Psoas muscle (tissue), 7 donors: ENCODE measurements at regions not wholly inside any gene's neighbourhood (a gene's known extent, or its start where the extent isn't known, plus 50 kb on each side); places are given as distances from the start of the nearest gene placed in this dataset.
"Not testable (repeated sequence)": the region's sequence is repeated elsewhere in the genome, so short reads cannot be mapped to it uniquely, and the experiment has no call there.

Experiments used
- ATAC-seq, 4 donors: fragments of 200-7000 bp; cut with Tn5 transposase; one replicate each; pipeline ENCODE4 v1.9.1; 2020; ENCODE audit warnings: moderate library complexity in 3 of 4, mild to moderate bottlenecking in 2 of 4
- DNase-seq, 2 donors: peaks; one replicate each; pipeline ENCODE4 v3.0.0-alpha.2; 2020
- H3K27ac ChIP-seq: fragments of 200-600 bp; one replicate; pipeline ENCODE4 v1.8.0; 2022
- H3K27me3 ChIP-seq, 3 donors: fragments of 200-600 bp in 1 of 3; one replicate each; pipeline versions ENCODE4 v1.6.1 to v1.8.0; 2013 to 2022; ENCODE audit warnings: low read length in 2 of 3, mild to moderate bottlenecking in 2 of 3, moderate library complexity in 1 of 3; ENCODE audit not compliant: insufficient read depth in 3 of 3
- H3K36me3 ChIP-seq, 2 donors: fragments of 200-600 bp in 1 of 2; one replicate each; pipeline versions ENCODE4 v1.6.1 to v1.8.0; 2013 to 2022; ENCODE audit warnings: low read depth in 1 of 2, mild to moderate bottlenecking in 1 of 2, moderate library complexity in 1 of 2; ENCODE audit not compliant: insufficient read depth in 1 of 2
- H3K4me1 ChIP-seq: fragments of 200-600 bp; one replicate; pipeline ENCODE4 v1.8.0; 2022
- H3K4me3 ChIP-seq: fragments of 200-600 bp; one replicate; pipeline ENCODE4 v1.8.0; 2022; ENCODE audit warnings: mild to moderate bottlenecking
- H3K9me3 ChIP-seq: fragments of 200-600 bp; one replicate; pipeline ENCODE4 v1.8.0; 2022
- CTCF ChIP-seq: fragments of 200-600 bp; IDR thresholded peaks from one replicate; pipeline ENCODE4 v1.8.0; 2022; ENCODE audit warnings: antibody characterized with exemption
- WGBS, 3 donors: extraction: QIAGEN DNeasy Blood & Tissue Kit; methylation state at CpG; one replicate each; pipeline versions ENCODE4 v1.1.6 to v1.1.7; 2013; 5-methylcytosine and 5-hydroxymethylcytosine counted together
- intact Hi-C, 2 donors: fragments of 100-400 bp; cut with DNase I; formaldehyde crosslinking; loops; one replicate each; pipeline versions ENCODE4 v1.11.0 to v1.14.2; 2022
- donor health status: healthy with polysubstance abuse.
- donor health status: DM: no; HTN: no; CAD: no; lungs with moderate emphysema.
- donor health status: Bipolar disorder and iron deficiency.
- donor health status: healthy.
- donor health status: DM: yes; HTN: yes; CAD: no.
- donor health status: DM: no; HTN: no; CAD: no.
- donor health status: DM: yes; HTN: yes; CAD: no.

DNA sequence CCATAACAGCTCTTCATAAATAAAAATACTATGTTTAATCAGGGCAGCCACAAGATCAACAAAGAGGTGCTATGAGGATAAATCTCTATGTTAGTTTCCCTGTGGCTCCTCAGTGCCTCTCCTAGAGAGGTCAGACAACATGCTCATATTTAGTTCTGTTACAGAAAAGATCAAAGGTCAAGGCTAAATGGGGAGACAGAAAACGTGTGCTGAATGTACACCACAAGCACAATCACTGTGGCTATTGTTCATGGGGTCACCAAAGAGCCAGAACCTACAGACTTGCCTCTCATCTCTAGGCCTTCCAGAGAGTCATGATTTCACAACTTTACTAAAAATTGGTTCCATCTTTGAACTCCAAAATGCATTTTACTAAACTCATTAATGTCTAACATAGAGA, 409.8 kb downstream of the HACE1 start:
- intact Hi-C loops: no loop called here
- no peaks in the 10 kb centered on the region for H3K4me1 ChIP-seq
- no peaks in the 10 kb centered on the region for H3K36me3 ChIP-seq
- TF ChIP-seq CTCF: no peak
- H3K9me3 ChIP-seq: no peaks in the 10 kb centered on the region
- no peak for DNase-seq
- no peak for ATAC-seq
- no peak overlapping the region for H3K27ac ChIP-seq
- no peak overlapping the region for H3K4me3 ChIP-seq
- H3K27me3 ChIP-seq: no peaks in the 10 kb centered on the region
- 8 to 22% (median 9%) methylated on average over 1 of the region's 1 CpG for WGBS, 3 donors

DNA sequence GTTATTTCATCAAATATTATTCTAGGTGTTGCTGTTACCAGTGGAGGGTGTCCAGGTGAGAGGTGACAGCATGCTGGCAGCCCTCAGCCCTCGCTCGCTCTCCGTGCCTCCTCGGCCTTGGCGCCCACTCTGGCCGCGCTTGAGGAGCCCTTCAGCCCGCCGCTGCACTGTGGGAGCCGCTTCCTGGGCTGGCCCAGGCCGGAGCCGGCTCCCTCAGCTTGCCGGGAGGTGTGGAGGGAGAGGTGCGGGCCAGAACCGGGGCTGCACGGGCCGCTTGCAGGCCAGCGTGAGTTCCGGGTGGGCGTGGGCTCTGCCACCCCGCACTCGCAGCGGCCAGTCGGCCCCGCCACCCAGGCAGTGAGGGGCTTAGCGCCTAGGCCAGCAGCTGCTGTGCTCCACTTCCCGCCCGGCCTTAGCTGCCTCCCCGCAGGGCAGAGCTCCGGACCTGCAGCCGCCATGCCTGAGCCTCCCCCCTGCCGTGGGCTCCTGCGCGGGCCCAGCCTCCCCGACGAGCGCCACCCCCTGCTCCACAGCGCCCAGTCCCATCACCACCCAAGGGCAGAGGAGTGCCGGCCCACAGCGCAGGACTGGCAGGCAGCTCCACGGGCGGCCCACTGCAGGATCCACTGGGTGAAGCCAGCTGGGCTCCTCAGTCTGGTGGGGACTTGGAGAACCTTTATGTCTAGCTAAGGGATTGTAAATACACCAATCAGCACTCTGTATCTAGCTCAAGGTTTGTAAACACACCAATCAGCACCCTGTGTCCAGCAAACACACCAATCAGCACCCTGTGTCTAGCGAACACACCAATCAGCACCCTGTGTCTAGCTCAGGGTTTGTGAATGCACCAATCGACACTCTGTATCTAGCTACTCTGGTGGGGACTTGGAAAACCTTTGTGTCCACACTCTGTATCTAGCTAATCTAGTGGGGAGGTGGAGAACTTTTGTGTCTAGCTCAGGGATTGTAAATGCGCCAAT, 413.3 kb downstream of the HACE1 start:
- WGBS, 3 donors: 93 to 95% (median 94%) methylated on average over 28 to 45 of the region's 45 CpGs
- H3K4me3 ChIP-seq, H3K27ac ChIP-seq, H3K27me3 ChIP-seq, DNase-seq, H3K36me3 ChIP-seq, H3K9me3 ChIP-seq, H3K4me1 ChIP-seq, ATAC-seq, intact Hi-C loops: not testable (repeated sequence)

GRCh38 chr6:104434519-104434918, 425.2 kb downstream of the HACE1 start:
- intact Hi-C loops: no loop called here
- Histone ChIP-seq H3K27me3 (no peaks in the 10 kb centered on the region), H3K9me3 (no peaks in the 10 kb centered on the region), H3K27ac (no peak overlapping the region), H3K4me3 (no peak overlapping the region), H3K4me1 (no peaks in the 10 kb centered on the region), H3K36me3 (no peaks in the 10 kb centered on the region)
- TF ChIP-seq CTCF: no peak
- 55 to 62% (median 57%) methylated on average over 2 of the region's 2 CpGs for WGBS, 3 donors
- DNase-seq (no peak), ATAC-seq (no peak)

- no peak for ATAC-seq
- no peak for DNase-seq
- WGBS, 3 donors: 74 to 82% (median 82%) methylated on average over 3 of the region's 3 CpGs
Measured at GRCh38 chr6:104431096-104431495, 428.6 kb downstream of the HACE1 start.

More at GRCh38 chr6:104431096-104431495, 428.6 kb downstream of the HACE1 start:
- H3K36me3 ChIP-seq: no peaks in the 10 kb centered on the region
- no peaks in the 10 kb centered on the region for H3K4me1 ChIP-seq
- no peak overlapping the region for H3K4me3 ChIP-seq
- H3K9me3 ChIP-seq: no peaks in the 10 kb centered on the region
- H3K27me3 ChIP-seq: no peaks in the 10 kb centered on the region
- no peak overlapping the region for H3K27ac ChIP-seq
- TF ChIP-seq CTCF: no peak
- intact Hi-C loops: no loop called here
